Inflammatory macrophage treated with lipopolysaccharide for 1 hour (primary cell): ENCODE measurements at regions not wholly inside any gene's neighbourhood (a gene's known extent, or its start where the extent isn't known, plus 50 kb on each side); places are given as distances from the start of the nearest gene placed in this dataset.

ENCODE experiments used
- DNase-seq, 2 donors: peaks; one replicate each; pipeline ENCODE4 v3.0.0-alpha.2; 2020 to 2022

- DNase-seq, result peak; percentile 85 to 94
These were observed 173.7 kb downstream of the ZBTB18 start for GRCh38 chr1:244224487-244225430.

GRCh38 chr1:244226435-244226834 lies 175.4 kb downstream of the ZBTB18 start:
- DNase-seq, result peak; percentile 65 to 82

DNA sequence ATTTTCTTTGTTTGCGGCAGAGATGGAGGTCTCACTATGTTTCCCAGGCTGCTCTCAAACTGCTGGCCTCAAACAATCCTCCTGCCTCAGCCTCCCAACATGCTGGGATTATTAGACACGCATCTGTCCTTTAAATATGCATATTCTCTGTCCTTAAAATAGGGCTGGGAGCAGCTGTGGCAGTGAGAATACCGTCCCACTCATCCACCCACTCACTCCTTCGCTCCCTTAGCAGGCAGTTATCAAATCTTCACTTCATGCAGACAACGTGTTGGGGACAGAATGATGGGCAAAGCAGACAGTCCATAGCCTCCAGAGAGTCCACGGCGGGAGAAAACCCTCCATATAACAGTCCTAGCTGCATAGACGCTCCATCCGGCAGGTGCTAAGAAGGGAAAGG lies 179.4 kb downstream of the ZBTB18 start:
- DNase-seq, result no peak

GRCh38 chr1:244231193-244231571 lies 180.1 kb downstream of the ZBTB18 start:
- no peak for DNase-seq

- no peak for DNase-seq
These were observed 180.7 kb downstream of the ZBTB18 start for GRCh38 chr1:244231572-244232315.

DNA sequence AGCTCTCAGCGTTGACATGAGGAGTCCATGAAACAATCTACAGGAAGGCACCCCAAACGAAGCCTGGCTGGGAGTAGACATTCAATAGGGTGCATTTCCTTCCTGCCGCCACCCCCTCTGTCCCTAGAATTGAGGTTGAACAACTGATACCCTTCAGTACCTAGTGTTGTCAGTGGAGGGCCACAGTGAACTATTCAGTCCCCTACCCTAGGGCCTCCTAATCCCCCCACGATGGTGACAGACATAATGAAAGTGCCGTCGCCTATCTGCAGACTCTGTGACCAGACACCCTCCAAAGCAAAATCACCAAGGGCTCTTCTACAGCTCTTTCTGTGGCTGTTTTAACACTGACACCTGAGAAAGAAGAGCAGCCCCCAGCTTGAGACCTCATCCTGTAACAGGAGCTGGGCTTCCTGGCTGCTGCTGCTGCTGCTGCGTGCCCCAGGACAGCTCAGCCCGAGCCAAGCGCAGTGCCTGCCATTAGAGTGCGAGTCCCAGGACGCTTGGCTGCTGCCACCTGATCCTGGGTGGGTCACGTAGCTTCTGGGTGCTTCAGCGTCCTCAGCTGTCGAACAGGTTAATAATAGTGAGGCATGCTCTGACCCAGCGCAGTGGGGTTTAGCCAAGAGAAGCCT lies 183.0 kb downstream of the ZBTB18 start:
- no peak for DNase-seq

- DNase-seq, result peak; percentile 66 to 93
These were observed 184.1 kb downstream of the ZBTB18 start for GRCh38 chr1:244235157-244235556.

- DNase-seq, result no peak
These were observed 185.0 kb downstream of the ZBTB18 start for GRCh38 chr1:244236101-244236500.

GRCh38 chr1:244236721-244237120 lies 185.6 kb downstream of the ZBTB18 start:
- DNase-seq, result no peak

DNA sequence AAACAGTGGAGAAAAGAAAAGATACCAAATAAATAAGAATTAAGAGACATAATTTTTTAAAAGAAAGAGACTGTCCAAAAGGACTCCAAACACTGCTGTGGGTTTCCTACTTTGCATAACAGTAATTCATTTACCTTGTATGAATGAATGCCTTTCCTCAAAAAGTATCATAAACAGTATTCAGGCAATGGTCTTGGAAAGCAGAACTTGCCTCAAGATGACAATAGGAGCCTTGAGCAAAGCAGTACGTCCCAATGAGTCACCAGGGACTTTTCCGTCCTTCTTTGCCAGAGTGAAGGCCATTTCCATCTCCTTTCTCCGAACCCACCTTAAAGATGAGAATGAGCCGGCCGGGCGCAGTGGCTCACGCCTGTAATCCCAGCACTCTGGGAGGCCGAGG lies 186.4 kb downstream of the ZBTB18 start:
- DNase-seq, result peak; percentile 86 to 92

- no peak for DNase-seq
These were observed 188.2 kb downstream of the ZBTB18 start for GRCh38 chr1:244239261-244239770.

- DNase-seq, result no peak
These were observed 190.4 kb downstream of the ZBTB18 start for GRCh38 chr1:244241438-244241837.

- no peak for DNase-seq
These were observed 191.4 kb downstream of the ZBTB18 start for GRCh38 chr1:244242446-244242845.

DNA sequence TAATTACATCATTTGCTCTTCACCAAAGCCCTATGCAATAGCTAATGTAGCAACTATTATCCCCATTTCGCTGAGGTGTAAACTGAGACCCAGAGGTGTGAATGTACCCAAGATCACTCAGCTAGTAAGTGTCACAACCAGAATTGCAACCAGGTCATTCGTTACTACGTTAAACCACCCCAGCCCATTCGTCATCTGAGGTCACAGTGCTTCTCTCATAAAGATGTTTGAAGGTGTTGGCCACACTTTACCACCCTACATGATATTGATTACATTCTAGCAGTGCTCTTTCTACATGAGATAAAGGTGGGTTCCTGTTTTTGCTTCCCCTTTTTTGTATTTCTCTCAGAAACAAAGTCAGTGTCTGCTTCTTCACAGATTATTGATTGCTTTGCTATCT lies 195.3 kb downstream of the ZBTB18 start:
- DNase-seq, result no peak

GRCh38 chr1:244248426-244248825 lies 197.3 kb downstream of the ZBTB18 start:
- DNase-seq, result no peak

GRCh38 chr1:244252211-244252610 lies 199.5 kb downstream of the ADSS2 start:
- DNase-seq, result peak; percentile 81 to 84

DNA sequence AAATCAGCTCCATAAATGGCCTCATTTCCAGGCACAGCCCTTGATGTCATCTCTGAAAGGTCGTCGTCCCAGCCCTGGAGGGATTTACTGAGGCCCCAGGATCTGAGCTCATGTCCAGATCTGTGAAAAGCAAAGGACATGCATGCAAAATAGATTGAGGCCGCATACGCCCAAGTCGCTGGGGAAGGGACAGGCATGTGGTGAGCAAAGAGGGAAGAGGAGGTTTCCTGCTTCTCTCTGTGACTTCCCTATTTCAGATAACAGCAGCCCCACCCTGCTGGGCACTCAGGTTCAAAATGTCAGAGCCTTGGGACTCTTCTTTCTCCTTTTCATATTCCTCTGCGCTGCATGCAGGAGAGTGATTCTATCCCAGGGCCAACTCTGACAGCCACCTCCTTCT lies 197.2 kb downstream of the ADSS2 start:
- peak; percentile 85 to 95 for DNase-seq

DNA sequence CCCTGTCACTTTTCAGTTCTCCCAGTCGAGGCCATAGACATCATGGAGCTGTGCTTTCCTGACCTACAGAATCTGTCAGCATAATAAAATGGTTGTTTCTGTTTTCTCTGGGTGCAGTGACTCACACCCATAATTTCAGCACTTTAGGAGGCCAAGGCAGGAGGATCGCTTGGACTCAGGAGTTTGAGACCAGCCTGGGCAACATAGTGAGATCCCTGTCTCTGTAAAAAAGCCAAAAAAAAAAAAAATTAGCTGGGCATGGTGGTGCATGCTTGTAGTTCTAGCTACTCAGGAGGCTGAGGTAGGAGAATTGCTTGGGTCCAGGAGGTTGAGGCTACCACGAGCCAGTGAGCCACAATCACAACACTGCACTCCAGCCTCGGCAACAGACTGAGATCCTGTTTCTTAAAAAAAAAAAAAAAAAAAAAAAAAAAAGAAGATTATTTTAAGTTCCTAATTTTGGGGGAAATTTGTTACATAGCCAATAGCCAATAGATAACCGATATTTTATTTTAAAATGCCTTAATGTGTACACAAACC lies 196.2 kb downstream of the ADSS2 start:
- DNase-seq, result no peak

DNA sequence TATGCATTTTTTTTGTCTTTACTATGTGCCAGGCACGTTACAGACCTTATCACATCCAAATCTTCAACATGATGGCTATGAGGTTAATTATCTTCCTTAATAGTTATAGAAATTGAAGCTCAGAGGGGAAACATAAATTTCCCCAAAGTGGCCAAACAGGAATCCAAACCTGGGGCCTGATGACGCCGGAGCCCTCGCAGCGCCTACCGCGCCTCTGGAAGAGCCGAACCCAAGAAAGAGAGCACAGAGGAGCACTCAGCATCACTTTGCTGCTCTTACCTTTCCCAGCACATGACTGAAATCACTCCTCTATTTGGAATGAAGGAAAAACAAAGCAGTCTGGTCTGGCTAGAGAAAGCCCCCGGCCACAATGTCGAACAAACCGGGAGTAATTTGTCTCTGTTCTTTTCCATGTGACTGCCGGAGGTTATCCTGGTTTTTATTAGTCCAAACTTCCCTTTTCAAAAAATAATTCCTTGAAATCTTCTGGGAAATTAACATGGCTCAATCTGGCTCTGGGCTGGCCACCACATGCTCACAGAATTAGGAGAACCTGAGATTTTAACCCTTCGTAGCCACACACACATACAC lies 195.5 kb downstream of the ADSS2 start:
- DNase-seq, result no peak

GRCh38 chr1:244264163-244264562 lies 187.5 kb downstream of the ADSS2 start:
- DNase-seq, result no peak

GRCh38 chr1:244265507-244265906 lies 186.2 kb downstream of the ADSS2 start:
- no peak for DNase-seq

DNA sequence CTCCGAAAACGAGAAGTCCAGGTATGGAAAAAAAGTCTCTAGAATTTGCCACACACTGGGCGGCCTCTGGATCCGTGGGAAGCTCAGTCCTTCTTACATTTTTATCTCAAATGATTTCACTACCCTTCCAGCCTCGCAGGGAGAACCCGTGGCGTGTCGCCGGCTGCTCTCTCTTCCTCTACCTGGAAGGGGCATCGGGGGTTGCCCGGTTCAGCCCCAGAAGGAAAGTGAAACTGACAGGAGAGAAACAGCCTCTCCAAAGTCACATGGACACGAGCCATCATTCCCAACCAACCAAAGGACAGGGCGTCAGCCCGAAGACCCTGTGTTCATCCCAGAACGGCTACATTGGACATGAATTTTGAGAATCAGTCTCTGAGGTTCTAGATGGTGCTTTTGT lies 182.5 kb downstream of the ADSS2 start:
- no peak for DNase-seq

GRCh38 chr1:244271004-244271403 lies 180.7 kb downstream of the ADSS2 start:
- DNase-seq, result no peak
